ENCODE measurements at regions not wholly inside any gene's neighbourhood (a gene's known extent, or its start where the extent isn't known, plus 50 kb on each side); places are given as distances from the start of the nearest gene placed in this dataset.

DNA sequence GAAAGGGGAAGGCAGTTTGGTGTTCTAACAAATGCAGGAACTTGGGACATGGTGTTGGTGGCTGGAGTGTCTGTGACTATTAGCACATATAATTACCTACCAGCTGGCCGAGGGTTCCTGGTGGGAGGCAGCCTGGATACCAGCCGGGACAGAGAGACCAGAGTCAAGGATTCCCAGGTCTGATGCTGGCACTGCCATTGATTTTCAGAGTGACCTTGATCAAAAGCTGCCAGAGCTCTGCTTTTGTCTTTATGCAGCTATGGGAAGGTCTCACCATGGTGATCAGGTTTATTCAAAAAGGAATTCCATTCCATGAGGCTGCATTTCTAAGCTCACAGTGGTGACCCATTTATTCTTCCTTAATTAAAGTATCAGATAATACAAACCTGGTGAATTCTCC lies 101.0 kb upstream of the PWP1 start:
- TF ChIP-seq EZH2phosphoT487 (IDR thresholded peaks at IDR 0.05; ENCODE audit: borderline replicate concordance) = no peak
- TF ChIP-seq CTCF (conservative IDR thresholded peaks at IDR 0.05; ENCODE audit: low read length) = no peak
